ENCODE measurements at regions not wholly inside any gene's neighbourhood (a gene's known extent, or its start where the extent isn't known, plus 50 kb on each side); places are given as distances from the start of the nearest gene placed in this dataset.
"Not testable (repeated sequence)": the region's sequence is repeated elsewhere in the genome, so short reads cannot be mapped to it uniquely, and the experiment has no call there.

DNA sequence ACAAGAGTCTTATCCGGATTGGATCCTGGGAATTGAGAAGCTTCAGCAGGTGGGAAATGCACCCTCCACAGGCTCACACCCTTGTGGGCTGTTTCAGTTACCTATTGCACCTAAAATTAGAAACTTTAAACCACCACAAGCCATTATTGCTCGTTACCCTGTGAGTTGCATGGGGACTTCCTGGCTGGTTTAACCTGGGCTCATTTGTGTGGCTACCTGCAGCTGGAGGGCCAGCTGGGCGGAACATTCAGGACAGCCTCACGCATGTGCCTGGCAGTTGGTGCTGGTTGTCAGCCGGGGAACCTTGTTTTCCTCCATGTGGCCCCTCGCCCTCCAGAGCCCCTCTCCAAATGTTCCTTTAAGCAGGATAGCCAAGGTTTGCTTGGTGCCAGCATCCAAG is 118.5 kb upstream of the DEFB108B start:
- not testable (repeated sequence) for DNase-seq (ENCODE audit: low read depth in 3 of 3, low spot score in 2 of 3)

DNA sequence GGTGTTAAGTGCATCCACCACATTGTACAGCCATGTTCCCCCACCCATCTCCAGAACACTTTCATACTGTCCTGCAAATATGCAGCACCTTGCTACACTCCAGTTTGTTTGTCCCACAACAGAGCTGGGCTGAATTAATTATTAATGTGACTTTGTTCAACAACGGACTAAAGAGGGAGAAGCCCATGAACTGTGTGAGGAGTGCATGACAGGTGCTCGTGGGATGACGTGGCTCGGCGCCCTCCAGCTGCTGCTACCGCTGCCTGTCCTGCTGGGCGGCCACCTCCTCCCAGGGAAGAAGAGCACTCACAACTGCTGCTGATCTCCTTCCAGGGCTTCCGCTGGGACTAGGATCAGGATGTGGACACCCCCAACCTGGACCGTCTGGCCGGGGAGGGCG is 111.2 kb upstream of the DEFB108B start:
- DNase-seq (ENCODE audit: low read depth in 3 of 3, low spot score in 2 of 3) = not testable (repeated sequence)

DNA sequence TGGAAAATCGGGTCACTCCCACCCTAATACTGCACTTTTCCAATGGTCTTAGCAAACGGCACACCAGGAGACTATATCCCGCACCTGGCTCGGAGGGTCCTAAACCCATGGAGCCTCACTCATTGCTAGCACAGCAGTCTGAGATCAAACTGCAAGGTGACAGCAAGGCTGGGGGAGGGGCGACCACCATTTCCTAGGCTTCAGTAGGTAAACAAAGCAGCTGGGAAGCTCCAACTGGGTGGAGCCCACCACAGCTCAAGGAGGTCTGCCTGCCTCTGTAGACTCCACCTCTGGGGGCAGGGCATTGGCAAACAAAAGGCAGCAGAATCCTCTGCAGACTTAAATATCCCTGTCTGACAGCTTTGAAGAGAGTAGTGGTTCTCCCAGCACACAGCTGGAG is 109.0 kb upstream of the DEFB108B start:
- DNase-seq (ENCODE audit: low read depth in 3 of 3, low spot score in 2 of 3) = not testable (repeated sequence)

DNA sequence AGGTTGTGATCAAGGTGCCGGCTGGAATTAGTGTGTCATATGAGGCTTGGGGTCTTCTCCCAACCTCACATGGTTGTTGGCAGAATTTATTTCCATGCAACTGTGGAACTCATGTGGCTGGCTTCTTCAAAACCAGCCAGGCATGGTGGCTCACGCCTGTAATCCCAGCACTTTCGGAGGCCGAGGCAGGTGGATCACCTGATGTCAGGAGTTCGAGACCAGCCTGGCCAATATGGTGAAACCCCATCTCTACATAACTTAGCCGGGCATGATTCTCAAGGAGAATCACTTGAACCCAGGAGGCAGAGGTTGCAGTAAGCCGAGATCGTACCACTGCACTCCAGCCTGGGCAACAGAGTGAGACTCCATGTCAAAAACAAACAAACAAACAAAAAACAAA is 102.3 kb upstream of the DEFB108B start:
- DNase-seq (ENCODE audit: low read depth in 3 of 3, low spot score in 2 of 3) = not testable (repeated sequence)

DNA sequence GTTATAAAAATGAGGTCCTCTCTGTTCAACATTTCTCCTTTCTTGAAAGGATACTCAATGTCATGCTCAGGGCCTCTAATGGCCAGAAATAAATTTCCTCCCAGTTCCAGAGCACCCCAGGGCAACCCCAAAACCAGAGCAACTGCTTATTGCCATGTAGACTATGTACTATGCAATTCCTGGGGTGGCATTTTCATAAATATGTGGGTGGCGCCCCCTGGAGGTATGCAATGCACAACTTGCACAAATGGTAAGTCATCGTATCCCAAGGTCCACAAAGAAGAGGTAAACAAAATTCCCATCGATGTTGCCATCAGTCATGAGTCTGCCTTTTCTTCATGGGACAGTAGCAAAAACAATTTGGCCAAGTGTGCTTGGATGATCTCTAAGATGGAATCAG is 98.6 kb upstream of the DEFB108B start:
- DNase-seq (ENCODE audit: low read depth in 3 of 3, low spot score in 2 of 3) = not testable (repeated sequence)

DNA sequence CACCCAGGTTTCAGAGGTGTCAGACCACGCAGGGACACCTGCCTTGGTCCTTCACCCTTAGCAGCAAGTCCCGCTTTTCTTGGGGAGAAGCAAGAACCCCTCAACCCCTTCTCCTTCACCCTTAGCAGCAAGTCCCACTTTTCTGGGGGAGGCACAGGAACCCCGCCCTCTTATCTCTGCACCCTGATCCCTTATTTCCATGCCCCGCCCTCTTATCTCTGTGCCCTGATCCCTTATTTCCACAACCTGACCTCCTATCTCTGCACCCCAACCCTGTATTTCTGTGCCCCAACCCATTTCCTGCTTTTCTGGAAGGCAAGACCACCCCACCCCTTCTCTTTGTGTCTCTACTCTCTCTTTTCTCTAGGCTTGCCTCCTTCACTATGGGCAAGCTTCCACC is 94.7 kb upstream of the DEFB108B start:
- not testable (repeated sequence) for DNase-seq (ENCODE audit: low read depth in 3 of 3, low spot score in 2 of 3)

DNA sequence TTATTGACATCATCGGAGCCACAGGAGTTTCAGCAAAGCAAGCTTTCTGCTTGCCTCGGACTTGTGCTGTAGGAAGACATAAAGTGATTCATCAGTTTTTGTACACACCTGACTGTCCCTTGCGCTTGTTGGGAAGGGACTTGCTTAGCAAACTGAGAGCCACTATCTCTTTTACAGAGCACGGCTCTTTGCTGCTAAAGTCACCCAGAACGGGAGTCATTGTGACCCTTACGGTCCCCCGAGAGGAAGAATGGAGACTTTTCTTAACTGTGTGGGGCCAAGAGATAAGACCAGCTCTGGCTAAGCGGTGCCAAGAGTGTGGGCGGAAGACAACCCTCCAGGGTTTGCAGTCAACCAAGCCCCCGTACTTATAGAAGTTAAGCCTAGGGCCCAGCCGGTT is 89.6 kb upstream of the DEFB108B start:
- not testable (repeated sequence) for DNase-seq (ENCODE audit: low read depth in 3 of 3, low spot score in 2 of 3)

DNA sequence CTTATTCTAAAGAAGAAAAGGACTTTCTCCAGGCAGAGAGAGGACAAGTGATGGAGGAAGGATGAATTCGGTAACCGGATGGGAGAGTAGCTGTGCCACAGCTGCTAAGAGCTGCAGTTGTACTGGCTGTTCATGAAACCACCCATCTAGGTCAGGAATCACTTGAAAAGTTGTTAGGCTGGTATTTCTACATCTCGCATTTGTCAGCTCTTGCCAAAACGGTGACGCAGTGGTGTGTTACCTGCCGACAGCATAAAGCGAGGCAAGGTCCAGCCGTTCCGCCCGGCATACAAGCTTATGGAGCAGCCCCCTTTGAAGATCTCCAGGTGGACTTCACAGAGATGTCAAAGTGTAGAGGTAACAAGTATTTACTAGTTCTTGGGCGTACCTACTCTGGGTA is 87.3 kb upstream of the DEFB108B start:
- not testable (repeated sequence) for DNase-seq (ENCODE audit: low read depth in 3 of 3, low spot score in 2 of 3)

DNA sequence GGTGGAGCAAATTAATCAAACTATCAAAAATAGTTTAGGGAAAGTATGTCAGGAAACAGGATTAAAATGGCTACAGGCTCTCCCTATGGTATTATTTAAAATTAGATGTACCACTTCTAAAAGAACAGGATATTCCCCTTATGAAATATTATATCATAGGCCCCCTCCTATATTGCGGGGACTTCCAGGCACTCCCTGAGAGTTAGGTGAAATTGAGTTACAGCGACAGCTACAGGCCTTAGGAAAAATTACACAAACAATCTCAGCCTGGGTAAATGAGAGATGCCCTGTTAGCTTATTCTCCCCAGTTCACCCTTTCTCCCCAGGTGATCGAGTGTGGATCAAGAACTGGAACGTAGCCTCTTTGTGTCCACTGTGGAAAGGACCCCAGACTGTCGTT is 86.7 kb upstream of the DEFB108B start:
- not testable (repeated sequence) for DNase-seq (ENCODE audit: low read depth in 3 of 3, low spot score in 2 of 3)

DNA sequence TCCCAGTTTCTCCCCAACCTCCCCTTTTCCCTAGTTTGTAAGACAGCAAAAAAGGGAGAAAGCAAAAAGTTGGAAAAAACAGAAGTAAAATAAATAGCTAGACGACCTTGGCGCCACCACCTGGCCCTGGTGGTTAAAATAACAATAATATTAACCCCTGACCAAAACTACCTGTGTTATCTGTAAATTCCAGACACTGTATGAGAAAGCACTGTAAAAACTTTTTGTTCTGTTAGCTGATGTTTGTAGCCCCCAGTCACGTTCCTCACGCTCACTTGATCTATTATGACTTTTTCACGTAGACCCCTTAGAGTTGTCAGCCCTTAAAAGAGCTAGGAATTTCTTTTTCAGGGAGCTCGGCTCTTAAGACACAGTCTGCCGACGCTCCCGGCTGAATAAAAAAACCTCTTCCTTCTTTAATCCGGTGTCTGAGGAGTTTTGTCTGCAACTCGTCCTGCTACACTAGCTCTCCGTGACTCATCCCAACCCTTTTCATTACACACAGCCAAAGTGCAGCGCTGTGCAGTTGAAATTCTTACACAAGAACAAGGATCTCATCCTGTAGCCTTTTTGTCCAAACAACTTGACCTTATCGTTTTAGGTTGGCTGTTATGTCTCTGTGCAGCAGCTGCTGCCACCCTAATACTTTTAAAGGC is 83.9 kb upstream of the DEFB108B start:
- not testable (repeated sequence) for DNase-seq (ENCODE audit: low read depth in 3 of 3, low spot score in 2 of 3)

DNA sequence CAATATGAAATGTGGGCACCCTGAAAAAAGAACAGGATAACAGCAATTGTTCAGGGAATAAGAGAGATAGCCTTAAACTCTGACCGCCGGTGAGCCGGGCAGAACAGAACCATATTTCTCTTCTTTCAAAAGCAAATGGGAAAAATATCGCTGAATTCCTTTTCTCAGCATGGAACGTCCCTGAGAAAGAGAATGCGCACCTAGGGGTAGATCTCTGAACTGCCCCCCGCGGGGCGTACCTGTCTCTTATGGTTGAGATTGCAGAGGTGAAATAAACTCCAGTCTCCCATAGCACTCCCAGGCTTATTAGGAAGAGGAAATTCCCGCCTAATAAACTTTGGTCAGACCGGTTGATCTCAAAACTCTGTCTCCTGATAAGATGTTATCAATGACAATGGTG is 82.1 kb upstream of the DEFB108B start:
- DNase-seq (ENCODE audit: low read depth in 3 of 3, low spot score in 2 of 3) = not testable (repeated sequence)

DNA sequence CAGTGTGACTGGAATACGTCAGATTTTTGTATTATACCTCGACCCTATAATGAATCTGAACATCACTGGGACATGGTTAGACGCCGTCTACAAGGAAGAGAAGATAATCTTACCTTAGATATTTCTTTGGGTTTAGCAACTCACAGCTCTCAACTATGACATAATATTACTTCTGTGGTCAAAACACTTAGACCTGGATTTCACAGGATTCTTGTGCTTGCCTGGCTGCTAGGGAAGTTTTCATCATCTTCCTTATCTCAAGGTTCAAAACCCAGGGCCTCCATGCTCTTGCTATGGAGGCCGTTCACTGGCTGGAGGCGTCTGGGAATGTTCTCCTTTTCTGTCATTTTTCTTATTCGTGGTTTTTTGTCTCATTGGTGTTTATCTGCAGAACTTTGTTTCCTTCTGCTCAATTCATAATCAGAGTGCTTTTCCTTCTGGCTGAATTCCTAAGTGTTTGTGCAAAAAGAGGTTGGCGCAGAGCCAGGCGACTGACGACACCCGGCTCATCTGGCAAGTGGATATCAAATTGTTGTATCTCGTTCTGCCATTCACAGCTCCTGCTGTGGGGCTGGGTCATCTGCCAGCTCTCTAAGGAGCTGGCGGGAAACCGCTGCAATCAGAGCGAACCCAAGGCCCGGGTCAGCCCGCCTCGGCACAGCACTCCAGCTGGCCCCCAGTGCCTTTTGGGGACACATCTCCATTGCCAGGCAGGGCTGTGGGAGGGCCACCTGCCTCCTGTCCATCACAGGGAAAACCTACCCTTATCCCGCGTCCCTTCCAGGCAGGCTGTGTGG is 68.1 kb upstream of the DEFB108B start:
- DNase-seq (ENCODE audit: low read depth in 3 of 3, low spot score in 2 of 3) = not testable (repeated sequence)

DNA sequence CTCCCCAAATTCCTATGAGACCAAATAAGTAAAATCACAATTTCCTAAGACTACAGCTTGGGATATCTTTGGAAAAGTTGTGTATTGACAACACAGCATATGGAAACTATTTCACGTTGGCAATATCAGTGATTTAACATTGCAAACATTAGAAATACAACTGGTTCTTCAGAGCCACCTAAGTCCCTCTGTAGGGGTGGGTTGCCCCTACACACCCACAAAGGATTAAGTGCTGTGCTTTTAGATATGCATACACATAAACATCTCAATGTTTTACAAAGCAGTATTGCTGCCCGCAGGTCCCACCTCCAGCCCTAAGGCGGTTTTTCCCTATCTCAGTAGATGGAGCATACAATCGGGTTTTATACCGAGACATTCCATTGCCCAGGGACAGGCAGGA is 66.0 kb upstream of the DEFB108B start:
- not testable (repeated sequence) for DNase-seq (ENCODE audit: low read depth in 3 of 3, low spot score in 2 of 3)

DNA sequence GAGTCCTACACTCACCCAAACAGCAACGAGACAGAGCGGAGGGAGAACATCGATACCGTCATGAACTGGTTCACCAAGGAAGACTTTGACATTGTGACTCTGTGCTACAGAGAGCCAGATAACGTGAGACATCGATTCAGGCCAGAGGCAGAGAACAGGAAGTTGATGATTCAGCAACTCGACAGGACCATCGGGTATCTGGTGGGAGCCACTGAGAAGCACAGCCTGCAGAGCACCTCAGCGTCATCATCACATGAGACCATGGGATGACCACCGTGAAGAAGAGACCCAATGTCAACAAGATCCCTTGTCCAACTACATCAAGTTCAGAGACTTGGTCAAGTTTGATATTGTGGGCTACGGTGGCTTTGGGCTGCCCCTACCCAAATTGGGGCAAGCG is 60.8 kb upstream of the DEFB108B start:
- DNase-seq (ENCODE audit: low read depth in 3 of 3, low spot score in 2 of 3) = not testable (repeated sequence)

DNA sequence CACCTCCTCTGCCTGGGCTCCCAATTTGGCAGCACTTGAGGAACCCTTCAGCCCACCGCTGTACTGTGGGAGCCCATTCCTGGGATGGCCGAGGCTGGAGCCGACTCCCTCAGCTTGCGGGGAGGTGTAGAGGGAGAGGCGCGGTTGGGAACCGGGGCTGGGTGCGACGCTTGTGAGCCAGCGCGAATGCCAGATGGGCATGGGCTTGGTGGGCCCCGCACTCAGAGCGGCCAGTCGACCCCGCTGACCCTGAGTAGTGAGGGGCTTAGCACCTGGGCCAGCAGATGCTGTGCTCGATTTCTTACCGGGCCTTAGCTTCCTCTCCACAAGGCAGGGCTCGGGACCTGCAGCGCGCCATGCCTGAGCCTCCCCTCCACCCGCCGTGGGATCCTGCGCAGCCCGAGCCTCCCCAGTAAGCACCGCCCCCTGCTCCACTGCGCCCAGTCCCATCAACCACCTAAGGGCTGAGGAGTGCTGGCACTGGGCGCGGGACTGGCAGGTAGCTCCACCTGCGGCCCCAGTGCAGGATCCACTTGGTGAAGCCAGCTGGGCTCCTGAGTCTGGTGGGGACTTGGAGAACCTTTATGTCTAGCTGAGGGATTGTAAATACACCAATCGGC is 58.3 kb upstream of the DEFB108B start:
- no peak for DNase-seq (ENCODE audit: low read depth in 3 of 3, low spot score in 2 of 3)

DNA sequence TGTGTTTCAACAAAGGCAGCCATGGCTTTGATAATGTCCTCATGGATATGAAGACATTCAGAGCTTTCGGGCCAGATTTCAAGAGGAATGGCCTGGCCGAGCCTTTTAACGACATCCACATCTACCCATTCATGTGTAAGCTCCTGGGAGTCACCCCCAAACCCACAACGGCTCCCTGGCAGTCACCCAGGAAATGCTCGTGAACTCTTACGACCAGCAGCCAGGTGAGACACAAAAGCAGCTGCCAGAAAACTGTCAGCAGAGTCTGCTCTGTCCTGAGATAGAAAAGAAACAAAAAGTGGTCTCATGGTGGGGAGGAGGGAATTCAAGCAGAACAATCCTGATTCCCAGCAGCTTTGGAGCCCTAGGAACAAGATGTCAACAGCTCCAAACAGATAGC is 52.9 kb upstream of the DEFB108B start:
- DNase-seq (ENCODE audit: low read depth in 3 of 3, low spot score in 2 of 3) = not testable (repeated sequence)

DNA sequence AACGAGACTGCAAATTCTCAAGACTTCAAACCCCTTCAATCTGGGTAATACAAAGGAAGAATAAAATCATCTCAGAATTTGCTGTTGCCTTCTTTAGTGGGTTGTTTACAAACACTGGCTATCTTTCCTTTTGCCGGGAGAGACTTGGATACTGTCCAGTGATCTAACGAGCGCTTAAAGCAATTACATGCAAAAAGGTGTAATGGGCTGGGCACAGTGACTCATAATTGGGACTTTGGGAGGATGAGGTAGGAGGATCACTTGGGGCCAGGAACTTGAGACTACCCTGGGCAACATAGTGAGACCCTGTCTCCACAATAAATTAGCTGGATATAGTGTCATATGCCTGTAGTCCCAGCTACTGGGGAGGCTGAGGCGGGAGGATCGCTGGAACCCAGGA is 52.2 kb upstream of the DEFB108B start:
- DNase-seq (ENCODE audit: low read depth in 3 of 3, low spot score in 2 of 3) = not testable (repeated sequence)

DNA sequence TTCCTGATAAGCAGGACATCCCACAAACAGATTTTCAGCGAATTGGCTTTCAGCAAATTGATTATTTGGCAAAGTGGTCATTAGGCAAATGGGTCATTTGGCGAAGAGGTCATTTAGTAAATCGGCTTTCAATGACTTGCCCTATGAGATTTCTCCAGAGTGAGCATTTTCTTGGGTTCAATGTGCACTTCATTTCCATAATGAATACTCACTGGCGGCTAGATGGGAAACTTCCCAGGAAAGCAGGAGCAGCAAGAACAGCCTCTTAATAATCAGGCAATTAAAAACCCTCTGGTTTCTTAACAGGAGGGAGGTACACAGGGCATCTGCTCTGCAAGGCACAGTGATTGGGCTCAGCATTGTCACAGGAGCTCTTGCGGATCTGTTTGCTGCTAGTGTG is 51.5 kb upstream of the DEFB108B start:
- not testable (repeated sequence) for DNase-seq (ENCODE audit: low read depth in 3 of 3, low spot score in 2 of 3)

DNA sequence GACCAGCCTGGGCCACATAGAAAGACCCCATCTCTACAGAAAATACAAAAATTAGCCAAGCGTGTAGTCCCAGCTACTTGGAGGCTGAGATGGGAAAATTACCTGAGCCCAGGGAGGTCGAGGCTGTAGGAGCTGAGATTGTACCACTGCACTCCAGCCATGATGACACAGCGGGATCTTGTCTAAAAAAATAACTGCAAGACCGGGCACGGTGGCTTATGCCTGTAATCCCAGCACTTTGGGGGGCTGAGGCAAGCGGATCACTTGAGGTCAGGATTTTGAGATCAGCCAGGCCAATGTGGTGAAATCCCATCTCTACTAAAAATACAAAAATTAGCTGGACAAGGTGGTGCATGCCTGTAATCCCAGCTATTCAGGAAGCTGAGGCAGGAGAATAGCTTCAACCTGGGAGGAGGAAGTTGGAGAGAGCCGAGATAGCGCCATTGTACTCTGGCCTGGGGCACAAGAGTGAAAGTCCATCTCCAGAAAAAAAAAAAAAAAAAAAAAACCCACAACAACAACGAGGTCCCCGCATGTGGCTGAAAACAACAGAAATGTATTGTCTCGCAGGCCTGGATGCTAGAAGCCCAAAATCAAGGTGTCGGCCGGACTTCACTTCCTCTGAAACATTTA is 50.7 kb upstream of the DEFB108B start:
- not testable (repeated sequence) for DNase-seq (ENCODE audit: low read depth in 3 of 3, low spot score in 2 of 3)

DNA sequence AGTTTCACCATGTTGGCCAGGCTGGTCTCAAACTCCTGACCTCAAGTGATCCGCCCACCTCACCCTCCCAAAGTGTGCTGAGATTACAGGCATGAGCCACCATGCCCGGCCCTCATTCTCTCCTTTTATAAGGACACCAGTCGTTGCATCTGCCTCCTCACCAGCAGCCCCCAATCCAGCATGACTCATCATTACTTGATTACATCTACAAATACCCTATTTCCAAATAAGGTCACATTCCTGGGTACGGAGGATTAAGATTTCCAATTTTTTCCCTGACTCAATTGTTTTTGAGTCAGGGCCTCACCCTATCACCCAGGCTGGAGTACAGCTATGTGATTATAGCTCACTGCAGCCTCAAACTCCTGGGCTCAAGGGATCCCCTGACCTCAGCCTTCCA is 49.8 kb upstream of the DEFB108B start:
- not testable (repeated sequence) for DNase-seq (ENCODE audit: low read depth in 3 of 3, low spot score in 2 of 3)
